Fibroblast of villous mesenchyme (primary cell): ENCODE measurements at regions not wholly inside any gene's neighbourhood (a gene's known extent, or its start where the extent isn't known, plus 50 kb on each side); places are given as distances from the start of the nearest gene placed in this dataset.

Experiments used
- DNase-seq: peaks from one replicate; pipeline ENCODE4 v3.0.0-alpha.2; 2010; ENCODE audit warnings: low read depth
- H3K4me3 ChIP-seq: 2 replicates; pipeline ENCODE4 v1.5.1; 2011; ENCODE audit warnings: low read depth, mild to moderate bottlenecking, low read length
- CTCF ChIP-seq: IDR thresholded peaks from 2 replicates; pipeline ENCODE4 v1.5.1; 2012; ENCODE audit warnings: low read depth, mild to moderate bottlenecking, low read length; ENCODE audit not compliant: insufficient read depth

- no peak for DNase-seq
- H3K4me3 ChIP-seq = no peak overlapping the region
- no peak for TF ChIP-seq CTCF
These were observed 127.3 kb upstream of the CPEB2 start for GRCh38 chr4:14874990-14875389.

DNA sequence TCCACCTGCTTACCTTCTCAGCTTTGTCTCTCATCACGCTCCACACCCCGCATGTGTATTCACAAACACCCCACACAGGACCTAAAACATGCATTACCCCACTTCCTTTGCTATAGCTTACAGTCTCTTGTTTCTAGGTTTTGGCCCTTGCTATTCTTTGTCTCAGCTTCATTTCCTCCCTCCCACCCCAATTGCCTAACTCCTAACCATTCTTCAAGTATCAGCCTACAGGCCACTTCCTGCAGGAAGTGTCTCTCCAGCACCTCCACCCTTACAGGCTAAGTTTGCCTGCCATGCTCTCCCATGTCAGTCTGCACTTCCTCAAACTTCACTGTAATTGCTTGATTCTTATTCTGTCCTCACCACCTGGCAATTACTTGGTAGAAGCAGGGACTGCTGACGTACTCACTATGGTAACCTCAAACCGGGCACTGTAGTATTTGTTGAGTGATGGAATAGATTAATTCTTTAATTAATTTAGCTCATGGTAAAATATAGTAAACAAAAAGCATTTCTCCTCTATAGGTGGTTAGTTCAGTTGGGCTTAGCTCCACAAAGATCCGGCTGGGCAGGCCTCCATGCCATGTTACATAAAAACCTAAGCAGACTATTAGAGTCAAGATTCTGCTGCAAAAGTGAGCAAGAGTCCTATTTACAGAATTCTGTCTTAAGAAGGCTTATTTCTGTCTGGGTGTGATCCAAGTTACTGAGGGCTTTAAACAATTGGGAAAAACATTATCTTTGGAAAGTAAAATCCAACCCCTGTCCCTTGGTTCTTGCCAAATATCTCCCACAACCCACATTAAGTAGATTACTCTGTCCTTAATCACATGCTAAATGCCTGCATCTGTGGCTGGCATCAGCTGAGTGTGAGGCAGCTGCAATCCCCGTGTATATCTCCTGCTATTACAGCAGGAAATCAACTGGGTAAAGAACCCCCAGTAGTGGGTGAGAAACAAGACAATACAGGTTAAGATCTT is 124.7 kb upstream of the CPEB2 start:
- no peak for TF ChIP-seq CTCF
- no peak for DNase-seq
- H3K4me3 ChIP-seq = no peak overlapping the region

GRCh38 chr4:14878681-14879080 is 123.6 kb upstream of the CPEB2 start:
- H3K4me3 ChIP-seq = no peak overlapping the region
- DNase-seq = no peak
- TF ChIP-seq CTCF = no peak

- no peak for DNase-seq
- no peak for TF ChIP-seq CTCF
- no peak overlapping the region for H3K4me3 ChIP-seq
These were observed 122.6 kb upstream of the CPEB2 start for GRCh38 chr4:14879683-14880082.

- DNase-seq = no peak
- TF ChIP-seq CTCF = no peak
- H3K4me3 ChIP-seq = no peak overlapping the region
These were observed 121.5 kb upstream of the CPEB2 start for GRCh38 chr4:14880805-14881204.

DNA sequence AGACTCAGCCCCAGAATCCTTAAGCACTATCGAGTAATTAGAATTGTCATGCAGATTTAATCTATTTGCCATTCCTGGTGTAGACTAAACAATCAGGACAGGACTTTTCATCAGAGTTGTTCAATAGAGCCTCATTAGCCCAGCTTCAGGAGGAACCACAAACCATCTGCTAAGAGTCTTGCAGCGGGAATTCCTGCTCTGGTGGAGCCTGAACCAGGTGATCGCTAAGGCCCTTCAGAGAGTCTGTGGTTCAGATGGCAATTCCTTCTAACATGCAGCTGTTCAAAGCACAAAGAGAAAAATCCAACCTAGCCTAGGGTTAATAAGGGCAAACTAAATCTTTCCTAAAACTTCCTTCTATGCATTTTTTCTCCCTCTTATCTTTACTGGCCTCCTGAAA is 119.1 kb upstream of the CPEB2 start:
- TF ChIP-seq CTCF = no peak
- no peak for DNase-seq

GRCh38 chr4:14883661-14884060 is 118.6 kb upstream of the CPEB2 start:
- DNase-seq = no peak
- TF ChIP-seq CTCF = no peak
- H3K4me3 ChIP-seq = no peak overlapping the region

More for the DNA sequence above, 119.1 kb upstream of the CPEB2 start:
- no peak overlapping the region for H3K4me3 ChIP-seq
